ENCODE measurements at regions not wholly inside any gene's neighbourhood (a gene's known extent, or its start where the extent isn't known, plus 50 kb on each side); places are given as distances from the start of the nearest gene placed in this dataset.

GRCh38 chr2:118372886-118373830 is 284.9 kb downstream of the INSIG2 start (continued):
- TF ChIP-seq ZNF318 (IDR thresholded peaks at IDR 0.05; ENCODE audit: borderline replicate concordance in 1 of 2, low read depth in 1 of 2): no peak
- no peak for TF ChIP-seq ZNF239 (CRISPR knock-in tag; IDR thresholded peaks at IDR 0.05)
- no peak for TF ChIP-seq PHF21A (IDR thresholded peaks at IDR 0.05; ENCODE audit: borderline replicate concordance, low read depth)

Measured in K562 (cell line).